ENCODE measurements at regions not wholly inside any gene's neighbourhood (a gene's known extent, or its start where the extent isn't known, plus 50 kb on each side); places are given as distances from the start of the nearest gene placed in this dataset.

DNA sequence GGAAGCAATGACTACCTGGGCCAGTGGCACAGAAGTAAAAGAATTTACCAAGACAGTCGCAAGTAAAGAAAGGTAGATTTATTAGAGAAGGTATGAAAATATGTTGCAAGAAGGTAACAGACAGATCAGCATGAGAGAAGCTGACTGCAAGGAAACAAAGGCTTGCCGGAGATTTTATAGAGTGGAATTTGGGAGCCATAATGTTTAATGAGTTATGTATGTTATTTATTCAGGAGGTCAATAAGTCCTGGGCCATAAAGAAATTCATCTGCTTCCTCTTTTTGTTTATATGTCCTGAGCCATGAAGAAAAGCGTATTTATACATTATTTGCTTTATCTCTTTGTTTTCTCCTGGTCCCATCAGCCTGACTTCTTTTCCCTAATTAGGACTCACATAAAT lies 423.6 kb downstream of the PTH2R start:
- TF ChIP-seq CTCF (IDR thresholded peaks at IDR 0.05): no peak
- Histone ChIP-seq H3K9me3 (no peaks in the 10 kb centered on the region), H3K36me3 (no peaks in the 10 kb centered on the region), H3K4me1 (no peaks in the 10 kb centered on the region), H3K27ac (no peak overlapping the region), H3K27me3 (no peaks in the 10 kb centered on the region), H3K4me3 (no peak overlapping the region)
- DNase-seq (ENCODE audit: low spot score): no peak

DNA sequence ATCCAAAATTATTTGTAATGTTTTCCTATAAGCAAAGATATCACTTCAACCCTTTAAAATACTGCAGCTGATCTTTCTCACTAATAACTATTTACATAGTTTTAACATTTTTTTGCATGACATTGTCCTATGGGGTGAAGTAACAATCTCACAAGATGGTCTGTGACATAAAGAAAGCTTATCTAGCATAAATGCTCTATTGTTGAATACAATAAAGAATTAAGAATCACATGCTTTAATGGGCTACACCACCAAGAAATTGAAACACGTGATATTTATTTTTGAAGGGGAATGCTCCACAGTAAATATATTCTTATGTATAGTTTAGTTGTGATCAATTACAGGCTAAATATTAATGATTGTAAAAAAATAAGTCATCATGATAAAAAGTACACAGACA lies 441.1 kb downstream of the PTH2R start:
- DNase-seq (ENCODE audit: low spot score): no peak
- Histone ChIP-seq H3K27me3 (no peaks in the 10 kb centered on the region), H3K4me3 (no peak overlapping the region), H3K27ac (no peak overlapping the region), H3K36me3 (no peaks in the 10 kb centered on the region), H3K4me1 (no peaks in the 10 kb centered on the region), H3K9me3 (peaks cover 0 to 9% of the 10 kb centered on the region in 2 donors)
- TF ChIP-seq CTCF (IDR thresholded peaks at IDR 0.05): no peak

DNA sequence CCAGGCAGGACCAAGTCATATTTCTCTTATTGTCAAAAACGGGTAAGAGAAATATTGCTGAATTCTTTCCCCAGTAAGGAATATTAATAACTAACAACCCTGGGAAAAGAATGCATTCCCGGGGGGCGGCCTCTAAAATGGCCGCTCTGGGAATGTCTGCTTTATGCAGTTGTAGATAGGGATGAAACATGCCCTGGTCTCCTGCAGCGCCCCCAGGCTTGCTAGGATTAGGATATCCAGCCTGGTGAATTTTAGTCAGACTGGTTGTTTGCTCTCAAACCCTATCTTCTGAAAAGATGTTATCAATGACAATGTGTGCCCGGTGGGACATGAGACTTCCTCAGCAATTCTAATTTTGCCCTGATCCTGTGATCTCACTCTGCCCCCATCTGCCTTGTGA lies 448.1 kb downstream of the PTH2R start:
- Histone ChIP-seq H3K36me3 (no peaks in the 10 kb centered on the region), H3K27ac (no peak overlapping the region), H3K27me3 (no peaks in the 10 kb centered on the region), H3K4me3 (no peak overlapping the region), H3K4me1 (no peaks in the 10 kb centered on the region), H3K9me3 (peaks cover 0 to 17% of the 10 kb centered on the region in 2 donors)
- TF ChIP-seq CTCF (IDR thresholded peaks at IDR 0.05): no peak
- no peak for DNase-seq (ENCODE audit: low spot score)

GRCh38 chr2:208867374-208867773 lies 460.8 kb downstream of the PTH2R start:
- no peak for TF ChIP-seq CTCF (IDR thresholded peaks at IDR 0.05)
- no peaks in the 10 kb centered on the region for H3K4me1 ChIP-seq
- H3K9me3 ChIP-seq: no peaks in the 10 kb centered on the region

DNA sequence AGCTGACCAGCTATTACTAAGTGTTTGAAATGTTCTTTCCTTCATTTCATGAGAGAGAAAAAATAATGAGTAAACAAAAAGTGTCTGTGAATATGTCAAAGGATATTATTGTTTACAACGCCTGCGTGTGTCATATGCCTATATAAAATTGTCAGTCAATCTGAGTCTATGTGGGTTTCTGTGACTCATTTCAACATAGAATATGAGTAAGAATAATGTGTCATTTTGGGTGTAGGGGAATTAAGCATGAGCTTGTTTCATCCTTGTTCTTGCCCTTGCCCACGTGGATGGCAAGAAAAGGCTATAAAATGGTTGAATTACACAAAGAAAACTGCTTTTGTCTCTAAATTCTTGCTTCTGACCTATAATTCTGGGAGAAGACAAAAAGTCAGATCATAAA lies 466.0 kb downstream of the PTH2R start:
- H3K4me1 ChIP-seq: no peaks in the 10 kb centered on the region
- no peaks in the 10 kb centered on the region for H3K36me3 ChIP-seq
- H3K27me3 ChIP-seq: no peaks in the 10 kb centered on the region
- H3K4me3 ChIP-seq: no peak overlapping the region
- no peak for DNase-seq (ENCODE audit: low spot score)
- no peak for TF ChIP-seq CTCF (IDR thresholded peaks at IDR 0.05)
- H3K27ac ChIP-seq: no peak overlapping the region
- H3K9me3 ChIP-seq: peaks cover 0 to 1% of the 10 kb centered on the region in 2 donors

More at GRCh38 chr2:208867374-208867773, 460.8 kb downstream of the PTH2R start:
- no peak for DNase-seq (ENCODE audit: low spot score)
- Histone ChIP-seq H3K4me3 (no peak overlapping the region), H3K27ac (no peak overlapping the region), H3K27me3 (no peaks in the 10 kb centered on the region), H3K36me3 (no peaks in the 10 kb centered on the region)

DNA sequence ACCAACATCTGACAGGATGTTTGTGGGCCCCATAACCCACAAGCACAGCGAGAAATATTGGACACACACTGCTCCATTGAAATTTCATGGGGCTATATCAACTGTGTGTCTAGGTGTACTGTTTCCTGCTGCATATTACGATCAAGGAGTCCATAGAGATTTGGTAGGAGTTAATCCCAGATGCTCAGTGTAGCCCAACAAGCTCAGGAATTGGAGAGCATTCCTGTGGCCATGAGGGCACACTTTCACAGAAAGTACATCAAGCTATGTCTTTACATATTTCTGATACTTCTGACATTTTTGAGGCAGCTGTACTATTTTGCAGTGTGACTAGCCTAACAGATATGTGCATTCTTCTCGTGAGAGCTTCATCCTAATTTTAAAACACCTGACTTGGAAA lies 473.1 kb downstream of the PTH2R start:
- no peak for DNase-seq (ENCODE audit: low spot score)
- H3K27ac ChIP-seq: no peak overlapping the region
- no peak overlapping the region for H3K4me3 ChIP-seq
- H3K36me3 ChIP-seq: no peaks in the 10 kb centered on the region
- H3K4me1 ChIP-seq: no peaks in the 10 kb centered on the region
- no peaks in the 10 kb centered on the region for H3K27me3 ChIP-seq
- peaks cover 0 to 4% of the 10 kb centered on the region in 2 donors for H3K9me3 ChIP-seq
- no peak for TF ChIP-seq CTCF (IDR thresholded peaks at IDR 0.05)
